Activated naive CD8-positive, alpha-beta T cell treated with anti-CD3 and anti-CD28 coated beads, Interleukin-2, amount 10 ng/mL, durations not matched to agents 7 days and 5 days (primary cell): ENCODE measurements at regions not wholly inside any gene's neighbourhood (a gene's known extent, or its start where the extent isn't known, plus 50 kb on each side); places are given as distances from the start of the nearest gene placed in this dataset.

ENCODE experiments used
- ATAC-seq: fragments of 150-1000 bp; cut with Tn5 transposase; one replicate; pipeline ENCODE4 v1.10.0; 2021; ENCODE audit warnings: low read depth, moderate library complexity
- POLR2A ChIA-PET: fragments of 350-600 bp; sonication (Branson Sonifier 250); formaldehyde crosslinking; loops from one replicate; lab custom pipeline; 2021; ENCODE audit warnings: antibody characterized with exemption; lab: Charles Lee
- DNase-seq: peaks from one replicate; pipeline ENCODE4 v3.0.0; 2021
- H3K27ac Mint-ChIP-seq: one replicate; pipeline ENCODE4 v1.8.0; 2022; ENCODE audit warnings: mild to moderate bottlenecking, mixed read lengths
- H3K27me3 Mint-ChIP-seq: one replicate; pipeline ENCODE4 v1.8.0; 2022; ENCODE audit warnings: mild to moderate bottlenecking, moderate library complexity, mixed read lengths
- H3K36me3 Mint-ChIP-seq: one replicate; pipeline ENCODE4 v1.8.0; 2021; ENCODE audit warnings: mild to moderate bottlenecking, mixed read lengths
- H3K4me1 Mint-ChIP-seq: one replicate; pipeline ENCODE4 v1.8.0; 2021; ENCODE audit warnings: mixed read lengths
- H3K4me3 Mint-ChIP-seq: one replicate; pipeline ENCODE4 v1.8.0; 2022; ENCODE audit warnings: mild to moderate bottlenecking, moderate library complexity, mixed read lengths
- H3K9me3 Mint-ChIP-seq: one replicate; pipeline ENCODE4 v1.8.0; 2021; ENCODE audit warnings: mixed read lengths

- ATAC-seq (no peak), DNase-seq (no peak)
- no peaks in the 10 kb centered on the region for H3K9me3 Mint-ChIP-seq
- POLR2A ChIA-PET = interaction anchor here (0.7 kb wide), 1 partner anchor 447 kb away, joined by 3 read pairs; no protein-coding TSS in a partner anchor
- H3K36me3 Mint-ChIP-seq = no peaks in the 10 kb centered on the region
- no peaks in the 10 kb centered on the region for H3K4me1 Mint-ChIP-seq
- H3K27ac Mint-ChIP-seq = no peak overlapping the region
- H3K4me3 Mint-ChIP-seq = no peak overlapping the region
- peaks cover 10% of the 10 kb centered on the region for H3K27me3 Mint-ChIP-seq
These were observed 106.7 kb downstream of the HAPSTR1 start for GRCh38 chr16:9197957-9198661.

- H3K27ac Mint-ChIP-seq = no peak overlapping the region
- H3K36me3 Mint-ChIP-seq = no peaks in the 10 kb centered on the region
- no peaks in the 10 kb centered on the region for H3K4me1 Mint-ChIP-seq
- ATAC-seq (no peak), DNase-seq (no peak)
- H3K4me3 Mint-ChIP-seq = no peak overlapping the region
- H3K27me3 Mint-ChIP-seq = peaks cover 9% of the 10 kb centered on the region
- H3K9me3 Mint-ChIP-seq = no peaks in the 10 kb centered on the region
- POLR2A ChIA-PET = no interaction called here
These were observed 107.9 kb downstream of the HAPSTR1 start for GRCh38 chr16:9199311-9199710.

- H3K9me3 Mint-ChIP-seq = no peaks in the 10 kb centered on the region
- H3K4me1 Mint-ChIP-seq = no peaks in the 10 kb centered on the region
- POLR2A ChIA-PET = no interaction called here
- DNase-seq (no peak), ATAC-seq (no peak)
- no peak overlapping the region for H3K4me3 Mint-ChIP-seq
- H3K27ac Mint-ChIP-seq = no peak overlapping the region
- H3K36me3 Mint-ChIP-seq = no peaks in the 10 kb centered on the region
- peaks cover 9% of the 10 kb centered on the region for H3K27me3 Mint-ChIP-seq
These were observed 108.3 kb downstream of the HAPSTR1 start for GRCh38 chr16:9199751-9200150.

GRCh38 chr16:9203956-9204355 lies 112.5 kb downstream of the HAPSTR1 start:
- ATAC-seq (no peak), DNase-seq (no peak)
- peaks cover 9% of the 10 kb centered on the region for H3K27me3 Mint-ChIP-seq
- no peak overlapping the region for H3K4me3 Mint-ChIP-seq
- H3K27ac Mint-ChIP-seq = no peak overlapping the region
- no peaks in the 10 kb centered on the region for H3K9me3 Mint-ChIP-seq
- POLR2A ChIA-PET = no interaction called here
- H3K36me3 Mint-ChIP-seq = no peaks in the 10 kb centered on the region
- no peaks in the 10 kb centered on the region for H3K4me1 Mint-ChIP-seq

GRCh38 chr16:9205661-9206060 lies 114.2 kb downstream of the HAPSTR1 start:
- no peak overlapping the region for H3K27ac Mint-ChIP-seq
- no peak for DNase-seq
- POLR2A ChIA-PET = no interaction called here
- no peaks in the 10 kb centered on the region for H3K36me3 Mint-ChIP-seq
- H3K4me3 Mint-ChIP-seq = no peak overlapping the region
- no peaks in the 10 kb centered on the region for H3K4me1 Mint-ChIP-seq
- H3K9me3 Mint-ChIP-seq = no peaks in the 10 kb centered on the region
- no peak for ATAC-seq
- H3K27me3 Mint-ChIP-seq = peaks cover 4% of the 10 kb centered on the region

- no peaks in the 10 kb centered on the region for H3K36me3 Mint-ChIP-seq
- peaks cover 4% of the 10 kb centered on the region for H3K27me3 Mint-ChIP-seq
- no peak overlapping the region for H3K4me3 Mint-ChIP-seq
- no peaks in the 10 kb centered on the region for H3K4me1 Mint-ChIP-seq
- no peaks in the 10 kb centered on the region for H3K9me3 Mint-ChIP-seq
- POLR2A ChIA-PET = no interaction called here
- no peak for ATAC-seq
- no peak for DNase-seq
- H3K27ac Mint-ChIP-seq = no peak overlapping the region
These were observed 114.7 kb downstream of the HAPSTR1 start for GRCh38 chr16:9206156-9206555.

GRCh38 chr16:9212621-9213020 lies 121.2 kb downstream of the HAPSTR1 start:
- Mint-ChIP-seq H3K27me3 (no peaks in the 10 kb centered on the region), H3K36me3 (no peaks in the 10 kb centered on the region), H3K4me1 (no peaks in the 10 kb centered on the region), H3K27ac (no peak overlapping the region), H3K9me3 (no peaks in the 10 kb centered on the region), H3K4me3 (no peak overlapping the region)
- DNase-seq = no peak
- POLR2A ChIA-PET = no interaction called here
- ATAC-seq = no peak

- Mint-ChIP-seq H3K9me3 (no peaks in the 10 kb centered on the region), H3K27me3 (peaks cover 5% of the 10 kb centered on the region), H3K4me1 (no peaks in the 10 kb centered on the region), H3K27ac (no peak overlapping the region), H3K4me3 (no peak overlapping the region), H3K36me3 (no peaks in the 10 kb centered on the region)
- POLR2A ChIA-PET = no interaction called here
- DNase-seq (no peak), ATAC-seq (no peak)
These were observed 128.4 kb downstream of the HAPSTR1 start for GRCh38 chr16:9219813-9220212.

GRCh38 chr16:9225527-9226316 lies 134.3 kb downstream of the HAPSTR1 start:
- POLR2A ChIA-PET = no interaction called here
- DNase-seq (no peak), ATAC-seq (no peak)
- Mint-ChIP-seq H3K27me3 (peaks cover 4% of the 10 kb centered on the region), H3K4me1 (no peaks in the 10 kb centered on the region), H3K9me3 (no peaks in the 10 kb centered on the region), H3K27ac (no peak overlapping the region), H3K4me3 (no peak overlapping the region), H3K36me3 (no peaks in the 10 kb centered on the region)

- Mint-ChIP-seq H3K27ac (no peak overlapping the region), H3K36me3 (no peaks in the 10 kb centered on the region), H3K9me3 (no peaks in the 10 kb centered on the region), H3K27me3 (peaks cover 7% of the 10 kb centered on the region), H3K4me1 (no peaks in the 10 kb centered on the region), H3K4me3 (no peak overlapping the region)
- ATAC-seq = no peak
- POLR2A ChIA-PET = no interaction called here
- no peak for DNase-seq
These were observed 135.5 kb downstream of the HAPSTR1 start for GRCh38 chr16:9226924-9227323.

- H3K36me3 Mint-ChIP-seq = no peaks in the 10 kb centered on the region
- peaks cover 10% of the 10 kb centered on the region for H3K27me3 Mint-ChIP-seq
- H3K4me1 Mint-ChIP-seq = no peaks in the 10 kb centered on the region
- H3K9me3 Mint-ChIP-seq = no peaks in the 10 kb centered on the region
- POLR2A ChIA-PET = no interaction called here
- no peak overlapping the region for H3K27ac Mint-ChIP-seq
- ATAC-seq = no peak
- no peak for DNase-seq
- H3K4me3 Mint-ChIP-seq = no peak overlapping the region
These were observed 139.6 kb downstream of the HAPSTR1 start for GRCh38 chr16:9231039-9231438.

GRCh38 chr16:9232102-9232770 lies 140.8 kb downstream of the HAPSTR1 start:
- no peak for ATAC-seq
- Mint-ChIP-seq H3K9me3 (peaks cover 1% of the 10 kb centered on the region), H3K4me1 (no peaks in the 10 kb centered on the region), H3K27ac (no peak overlapping the region), H3K4me3 (no peak overlapping the region), H3K36me3 (no peaks in the 10 kb centered on the region), H3K27me3 (peaks cover 10% of the 10 kb centered on the region)
- POLR2A ChIA-PET = no interaction called here
- DNase-seq = no peak

- Mint-ChIP-seq H3K4me1 (no peaks in the 10 kb centered on the region), H3K4me3 (no peak overlapping the region), H3K27me3 (peaks cover 10% of the 10 kb centered on the region), H3K9me3 (peaks cover 1% of the 10 kb centered on the region), H3K36me3 (no peaks in the 10 kb centered on the region), H3K27ac (no peak overlapping the region)
- POLR2A ChIA-PET = no interaction called here
- DNase-seq = no peak
- no peak for ATAC-seq
These were observed 144.4 kb downstream of the HAPSTR1 start for GRCh38 chr16:9235867-9236266.

- peaks cover 9% of the 10 kb centered on the region for H3K27me3 Mint-ChIP-seq
- no peaks in the 10 kb centered on the region for H3K4me1 Mint-ChIP-seq
- peaks cover 1% of the 10 kb centered on the region for H3K9me3 Mint-ChIP-seq
- no peaks in the 10 kb centered on the region for H3K36me3 Mint-ChIP-seq
- ATAC-seq = no peak
- no peak overlapping the region for H3K4me3 Mint-ChIP-seq
- no peak for DNase-seq
- H3K27ac Mint-ChIP-seq = no peak overlapping the region
- POLR2A ChIA-PET = no interaction called here
These were observed 144.9 kb downstream of the HAPSTR1 start for GRCh38 chr16:9236319-9236718.
